A549 (cell line): ENCODE measurements at regions not wholly inside any gene's neighbourhood (a gene's known extent, or its start where the extent isn't known, plus 50 kb on each side); places are given as distances from the start of the nearest gene placed in this dataset.

ENCODE experiments used
- ATAC-seq, 2 experiments: fragments of 200-7000 bp in 1 of 2; fragments of >200 bp in 1 of 2; cut with Nextera tagmentation in 1 of 2; cut with Tn5 transposase in 1 of 2; 3 replicates each; pipeline versions ENCODE4 v1.8.0 to v1.9.1; 2018 to 2020; ENCODE audit warnings: mild to moderate bottlenecking in 1 of 2, moderate library complexity in 1 of 2
- CTCF ChIA-PET: fragments of 300-600 bp; sonication (Branson Sonifier 250); formaldehyde crosslinking; extraction: SDS; loops from one replicate; lab custom pipeline; 2021; ENCODE audit warnings: antibody characterized with exemption, inconsistent platforms; lab: Yijun Ruan, JAX
- POLR2A ChIA-PET: fragments of 350-600 bp; formaldehyde crosslinking; extraction: SDS; loops from one replicate; lab custom pipeline; 2021; ENCODE audit warnings: antibody characterized with exemption, inconsistent platforms; lab: Yijun Ruan, JAX
- DNase-seq, 2 experiments: peaks; one replicate each; pipeline versions ENCODE4 v3.0.0 to v3.0.0-alpha.2; 2011 to 2016; ENCODE audit warnings: low read depth in 1 of 2, low spot score in 1 of 2
- FAIRE-seq: peaks from 2 replicates; lab custom pipeline; 2011; peaks lifted over from hg19 to GRCh38; lab: Jason Lieb, UNC
- H3K27ac ChIP-seq, 2 experiments: fragments of >200 bp; sonication (Bioruptor Twin); formaldehyde crosslinking; 3 replicates each; pipeline ENCODE4 v1.5.1; 2016 to 2017
- H3K4me1 ChIP-seq: fragments of >200 bp; sonication (Bioruptor Twin); formaldehyde crosslinking; 3 replicates; pipeline ENCODE4 v1.6.1; 2016
- H3K4me2 ChIP-seq: fragments of >200 bp; sonication (Bioruptor Twin); formaldehyde crosslinking; 3 replicates; pipeline ENCODE4 v1.6.1; 2016
- H3K4me3 ChIP-seq: fragments of >200 bp; sonication (Bioruptor Twin); formaldehyde crosslinking; 3 replicates; pipeline ENCODE4 v1.5.1; 2016
- H3K9me3 ChIP-seq: fragments of >200 bp; sonication (Bioruptor Twin); formaldehyde crosslinking; 3 replicates; pipeline ENCODE4 v1.6.1; 2016
- BHLHE40 ChIP-seq: IDR thresholded peaks from 2 replicates; pipeline ENCODE4 v1.6.1; 2012; ENCODE audit warnings: low read depth, low read length, inconsistent platforms
- CBX2 ChIP-seq: fragments of 200-600 bp; sonication (generic); IDR thresholded peaks from 2 replicates; pipeline ENCODE4 v1.6.1; 2016; ENCODE audit warnings: low read depth, mild to moderate bottlenecking, borderline replicate concordance
- CEBPB ChIP-seq, 2 experiments: fragments of >200 bp in 1 of 2; sonication (Bioruptor Twin) in 1 of 2; formaldehyde crosslinking in 1 of 2; IDR thresholded peaks; 2 replicates each; pipeline ENCODE4 v1.6.1; 2012 to 2016
- CHD2 ChIP-seq: fragments of 150-350 bp; IDR thresholded peaks from 2 replicates; pipeline ENCODE4 v1.6.1; 2014; ENCODE audit warnings: low read length; ENCODE audit not compliant: partially characterized antibody
- FOXS1 ChIP-seq: fragments of 250-450 bp; sonication (Bioruptor Pico); IDR thresholded peaks from 2 replicates; pipeline ENCODE4 v1.5.0; 2020; ENCODE audit warnings: mild to moderate bottlenecking, moderate library complexity
- HDAC2 ChIP-seq: fragments of 200-600 bp; sonication (generic); IDR thresholded peaks from 2 replicates; pipeline ENCODE4 v1.6.1; 2016
- HOXB5 ChIP-seq: fragments of 250-450 bp; sonication (Bioruptor Pico); IDR thresholded peaks from 2 replicates; pipeline ENCODE4 v1.5.0; 2020; ENCODE audit warnings: mild to moderate bottlenecking, moderate library complexity
- KDM1A ChIP-seq: fragments of 200-600 bp; sonication (generic); IDR thresholded peaks from 2 replicates; pipeline ENCODE4 v1.6.1; 2016; ENCODE audit warnings: low read depth, mild to moderate bottlenecking
- MAFK ChIP-seq: fragments of 450-650 bp; IDR thresholded peaks from 2 replicates; pipeline ENCODE4 v1.6.1; 2014; ENCODE audit not compliant: partially characterized antibody
- NFE2L2 ChIP-seq: fragments of 150-350 bp; conservative IDR thresholded peaks from 2 replicates; pipeline ENCODE4 v1.6.1; 2014; ENCODE audit warnings: low read length
- NPAS2 ChIP-seq: fragments of 250-450 bp; sonication (Bioruptor Pico); IDR thresholded peaks from 2 replicates; pipeline ENCODE4 v1.8.0; 2022; ENCODE audit warnings: mild to moderate bottlenecking, moderate library complexity, borderline replicate concordance
- PBX3 ChIP-seq: IDR thresholded peaks from 2 replicates; pipeline ENCODE4 v1.6.1; 2012
- POLR2A ChIP-seq: IDR thresholded peaks from 2 replicates; pipeline ENCODE4 v1.6.1; 2012; ENCODE audit warnings: mild to moderate bottlenecking, low read length
- RAD21 ChIP-seq, 2 experiments: fragments of >200 bp in 1 of 2; sonication (Bioruptor Twin) in 1 of 2; formaldehyde crosslinking in 1 of 2; IDR thresholded peaks in 1 of 2; conservative IDR thresholded peaks in 1 of 2; 2 replicates in 1 of 2; 3 replicates in 1 of 2; pipeline ENCODE4 v1.6.1; 2012 to 2018; ENCODE audit warnings: inconsistent platforms in 1 of 2
- RCOR1 ChIP-seq: fragments of 150-350 bp; IDR thresholded peaks from 2 replicates; pipeline ENCODE4 v1.6.1; 2014; ENCODE audit warnings: antibody characterized with exemption, low read length, low read depth
- RNF2 ChIP-seq: fragments of 200-600 bp; sonication (generic); IDR thresholded peaks from 2 replicates; pipeline ENCODE4 v1.6.1; 2016; ENCODE audit warnings: low read depth, mild to moderate bottlenecking, antibody characterized with exemption, moderate library complexity, borderline replicate concordance
- TP53 ChIP-seq: fragments of 250-450 bp; sonication (Bioruptor Pico); IDR thresholded peaks from 2 replicates; pipeline ENCODE4 v1.5.0; 2021; ENCODE audit warnings: mild to moderate bottlenecking, moderate library complexity
- ZFP36 ChIP-seq: fragments of 450-650 bp; IDR thresholded peaks from 2 replicates; pipeline ENCODE4 v1.6.1; 2014; ENCODE audit warnings: borderline replicate concordance; ENCODE audit not compliant: partially characterized antibody
- WGBS: methylation state at CpG from one replicate; pipeline ENCODE4 v1.1.6; 2017; ENCODE audit errors: missing lambda C conversion rate; 5-methylcytosine and 5-hydroxymethylcytosine counted together
- TF ChIP-seq, protein P1 (sequence below): fragments of 250-450 bp; sonication (Bioruptor Pico); IDR thresholded peaks from 2 replicates; pipeline ENCODE4 v1.5.0; 2020; ENCODE audit warnings: low read depth, mild to moderate bottlenecking, moderate library complexity
- TF ChIP-seq, protein P2 (sequence below): fragments of 200-600 bp; sonication (generic); IDR thresholded peaks from 2 replicates; pipeline ENCODE4 v1.6.1; 2016; ENCODE audit warnings: antibody characterized with exemption, mild to moderate bottlenecking, moderate library complexity

- H3K27ac ChIP-seq, result no peak overlapping the region
- no peak overlapping the region for H3K4me2 ChIP-seq
- no peak for ATAC-seq
- TF ChIP-seq RNF2 (no peak), ZFP36 (no peak), POLR2A (no peak), HOXB5 (CRISPR knock-in tag) (no peak), FOXS1 (CRISPR knock-in tag) (no peak), CEBPB (IDR thresholded peaks at IDR 0.05) (no peak), PBX3 (no peak)
- H3K4me1 ChIP-seq, result no peaks in the 10 kb centered on the region
- ChIA-PET POLR2A (no interaction called here), CTCF (interaction anchor here (0.5 kb wide), 1 partner anchor 1096 kb away, joined by 3 read pairs; no protein-coding TSS in a partner anchor)
- FAIRE-seq, result no peak
- no peaks in the 10 kb centered on the region for H3K9me3 ChIP-seq
- H3K4me3 ChIP-seq, result no peak overlapping the region
- WGBS, result 38% methylated on average over 1 of the region's 1 CpG
- DNase-seq, result no peak
Measured at GRCh38 chr6:14867802-14868201, 378.1 kb upstream of the JARID2 start.

GRCh38 chr6:14871221-14871620, 374.6 kb upstream of the JARID2 start:
- WGBS, result 91% methylated on average over 5 of the region's 5 CpGs
- no peak overlapping the region for H3K4me3 ChIP-seq
- FAIRE-seq (no peak), DNase-seq (no peak), ATAC-seq (no peak)
- no peak overlapping the region for H3K4me2 ChIP-seq
- no peaks in the 10 kb centered on the region for H3K4me1 ChIP-seq
- POLR2A ChIA-PET, result no interaction called here
- TF ChIP-seq BHLHE40 (no peak), KDM1A (no peak), MAFK (no peak), RNF2 (no peak), RAD21 (conservative IDR thresholded peaks at IDR 0.05 in 1 of 2, IDR thresholded peaks at IDR 0.05 in 1 of 2) (no peak), RCOR1 (no peak), TP53 (CRISPR knock-in tag) (no peak), HDAC2 (no peak), NFE2L2 (no peak)
- TF ChIP-seq, protein P1, sequence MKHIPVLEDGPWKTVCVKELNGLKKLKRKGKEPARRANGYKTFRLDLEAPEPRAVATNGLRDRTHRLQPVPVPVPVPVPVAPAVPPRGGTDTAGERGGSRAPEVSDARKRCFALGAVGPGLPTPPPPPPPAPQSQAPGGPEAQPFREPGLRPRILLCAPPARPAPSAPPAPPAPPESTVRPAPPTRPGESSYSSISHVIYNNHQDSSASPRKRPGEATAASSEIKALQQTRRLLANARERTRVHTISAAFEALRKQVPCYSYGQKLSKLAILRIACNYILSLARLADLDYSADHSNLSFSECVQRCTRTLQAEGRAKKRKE (CRISPR knock-in tag), result no peak
- TF ChIP-seq, protein P2, sequence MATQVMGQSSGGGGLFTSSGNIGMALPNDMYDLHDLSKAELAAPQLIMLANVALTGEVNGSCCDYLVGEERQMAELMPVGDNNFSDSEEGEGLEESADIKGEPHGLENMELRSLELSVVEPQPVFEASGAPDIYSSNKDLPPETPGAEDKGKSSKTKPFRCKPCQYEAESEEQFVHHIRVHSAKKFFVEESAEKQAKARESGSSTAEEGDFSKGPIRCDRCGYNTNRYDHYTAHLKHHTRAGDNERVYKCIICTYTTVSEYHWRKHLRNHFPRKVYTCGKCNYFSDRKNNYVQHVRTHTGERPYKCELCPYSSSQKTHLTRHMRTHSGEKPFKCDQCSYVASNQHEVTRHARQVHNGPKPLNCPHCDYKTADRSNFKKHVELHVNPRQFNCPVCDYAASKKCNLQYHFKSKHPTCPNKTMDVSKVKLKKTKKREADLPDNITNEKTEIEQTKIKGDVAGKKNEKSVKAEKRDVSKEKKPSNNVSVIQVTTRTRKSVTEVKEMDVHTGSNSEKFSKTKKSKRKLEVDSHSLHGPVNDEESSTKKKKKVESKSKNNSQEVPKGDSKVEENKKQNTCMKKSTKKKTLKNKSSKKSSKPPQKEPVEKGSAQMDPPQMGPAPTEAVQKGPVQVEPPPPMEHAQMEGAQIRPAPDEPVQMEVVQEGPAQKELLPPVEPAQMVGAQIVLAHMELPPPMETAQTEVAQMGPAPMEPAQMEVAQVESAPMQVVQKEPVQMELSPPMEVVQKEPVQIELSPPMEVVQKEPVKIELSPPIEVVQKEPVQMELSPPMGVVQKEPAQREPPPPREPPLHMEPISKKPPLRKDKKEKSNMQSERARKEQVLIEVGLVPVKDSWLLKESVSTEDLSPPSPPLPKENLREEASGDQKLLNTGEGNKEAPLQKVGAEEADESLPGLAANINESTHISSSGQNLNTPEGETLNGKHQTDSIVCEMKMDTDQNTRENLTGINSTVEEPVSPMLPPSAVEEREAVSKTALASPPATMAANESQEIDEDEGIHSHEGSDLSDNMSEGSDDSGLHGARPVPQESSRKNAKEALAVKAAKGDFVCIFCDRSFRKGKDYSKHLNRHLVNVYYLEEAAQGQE, result no peak
- H3K27ac ChIP-seq, result no peak overlapping the region
- no peaks in the 10 kb centered on the region for H3K9me3 ChIP-seq
- CTCF ChIA-PET, result no interaction called here

DNA sequence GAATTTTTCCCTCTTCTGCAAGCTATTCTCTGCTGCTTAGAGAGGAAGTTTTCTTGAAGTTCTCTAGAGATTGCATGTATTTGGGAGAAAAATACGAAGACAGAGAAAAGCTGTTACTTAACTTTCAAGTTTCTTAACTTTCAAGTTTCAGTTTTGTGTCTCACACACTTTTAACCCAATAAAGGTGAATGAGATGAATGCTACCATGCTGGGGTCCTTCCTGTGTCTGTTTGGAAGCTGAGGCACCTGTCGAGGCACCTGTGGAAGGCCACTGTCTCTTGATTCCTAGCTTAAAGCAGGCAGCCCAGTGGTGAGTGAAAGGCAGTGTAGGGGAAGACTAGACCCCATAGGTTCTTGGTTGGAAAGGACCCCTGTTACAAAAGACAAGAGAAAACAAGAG, 372.8 kb upstream of the JARID2 start:
- no peaks in the 10 kb centered on the region for H3K9me3 ChIP-seq
- no peak overlapping the region for H3K4me2 ChIP-seq
- ChIA-PET POLR2A (no interaction called here), CTCF (no interaction called here)
- no peak for TF ChIP-seq RNF2
- TF ChIP-seq CBX2, result no peak
- TF ChIP-seq CHD2, result no peak
- TF ChIP-seq NPAS2, result no peak
- TF ChIP-seq TP53 (CRISPR knock-in tag), result no peak
- ATAC-seq, result no peak
- DNase-seq, result no peak
- 63% methylated on average over 2 of the region's 2 CpGs for WGBS
- H3K4me3 ChIP-seq, result no peak overlapping the region
- no peak overlapping the region for H3K27ac ChIP-seq
- peaks cover 6% of the 10 kb centered on the region; the same call in 2 of the 3 replicates for H3K4me1 ChIP-seq
- FAIRE-seq, result no peak
